ENCODE measurements at regions not wholly inside any gene's neighbourhood (a gene's known extent, or its start where the extent isn't known, plus 50 kb on each side); places are given as distances from the start of the nearest gene placed in this dataset.

GRCh38 chr15:95935852-95936251 lies 394.6 kb upstream of the NR2F2 start:
- Histone ChIP-seq H3F3A (ENCODE audit: low read depth) (no peaks in the 10 kb centered on the region), H3K27me3 (ENCODE audit: insufficient read depth, low read length, poor library complexity, severe bottlenecking) (no peaks in the 10 kb centered on the region), H3K4me1 (ENCODE audit: insufficient read depth, low read length, poor library complexity, severe bottlenecking) (peaks cover 21% of the 10 kb centered on the region), H3K9me3 (ENCODE audit: insufficient read depth, low read depth, low read length) (no peaks in the 10 kb centered on the region), H3K36me3 (ENCODE audit: insufficient read depth, low read length) (no peaks in the 10 kb centered on the region), H2AFZ (ENCODE audit: low read length) (no peak overlapping the region), H3K9ac (ENCODE audit: low read depth, low read length, poor library complexity, severe bottlenecking) (no peak overlapping the region), H3K9me2 (replicated peaks; ENCODE audit: low read depth, low read length) (no peaks in the 10 kb centered on the region), H3K79me2 (ENCODE audit: insufficient read depth, low read length) (no peaks in the 10 kb centered on the region), H3K4me2 (ENCODE audit: low read depth, low read length, poor library complexity, severe bottlenecking) (no peak overlapping the region), H4K20me1 (ENCODE audit: insufficient read depth, low read length, poor library complexity, severe bottlenecking) (no peaks in the 10 kb centered on the region), H3K4me3 (ENCODE audit: low read length, poor library complexity, severe bottlenecking) (no peak overlapping the region)
- no peak for TF ChIP-seq CTCF (conservative IDR thresholded peaks at IDR 0.05; ENCODE audit: low read length)
- TF ChIP-seq EZH2phosphoT487 (IDR thresholded peaks at IDR 0.05; ENCODE audit: borderline replicate concordance) = no peak

- Histone ChIP-seq H3K9me2 (replicated peaks; ENCODE audit: low read depth, low read length) (no peaks in the 10 kb centered on the region), H3K36me3 (ENCODE audit: insufficient read depth, low read length) (no peaks in the 10 kb centered on the region), H3K9me3 (ENCODE audit: insufficient read depth, low read depth, low read length) (peaks cover 4% of the 10 kb centered on the region; the same call in 1 of the 2 replicates), H3K79me2 (ENCODE audit: insufficient read depth, low read length) (no peaks in the 10 kb centered on the region), H3K4me3 (ENCODE audit: low read length, poor library complexity, severe bottlenecking) (no peak overlapping the region), H3K4me2 (ENCODE audit: low read depth, low read length, poor library complexity, severe bottlenecking) (no peak overlapping the region), H3F3A (ENCODE audit: low read depth) (no peaks in the 10 kb centered on the region), H2AFZ (ENCODE audit: low read length) (peak overlapping the region; percentile 67), H3K4me1 (ENCODE audit: insufficient read depth, low read length, poor library complexity, severe bottlenecking) (peaks cover 9% of the 10 kb centered on the region), H3K27me3 (ENCODE audit: insufficient read depth, low read length, poor library complexity, severe bottlenecking) (no peaks in the 10 kb centered on the region), H3K9ac (ENCODE audit: low read depth, low read length, poor library complexity, severe bottlenecking) (no peak overlapping the region), H4K20me1 (ENCODE audit: insufficient read depth, low read length, poor library complexity, severe bottlenecking) (no peaks in the 10 kb centered on the region)
- TF ChIP-seq EZH2phosphoT487 (IDR thresholded peaks at IDR 0.05; ENCODE audit: borderline replicate concordance) (no peak), CTCF (conservative IDR thresholded peaks at IDR 0.05; ENCODE audit: low read length) (no peak)
Observed at GRCh38 chr15:95937128-95937528, 393.4 kb upstream of the NR2F2 start.

- H3K27me3 ChIP-seq (ENCODE audit: insufficient read depth, low read length, poor library complexity, severe bottlenecking) = no peaks in the 10 kb centered on the region
- H4K20me1 ChIP-seq (ENCODE audit: insufficient read depth, low read length, poor library complexity, severe bottlenecking) = no peaks in the 10 kb centered on the region
- no peak overlapping the region for H3K4me2 ChIP-seq (ENCODE audit: low read depth, low read length, poor library complexity, severe bottlenecking)
- H3K4me3 ChIP-seq (ENCODE audit: low read length, poor library complexity, severe bottlenecking) = no peak overlapping the region
- no peaks in the 10 kb centered on the region for H3K9me2 ChIP-seq (replicated peaks; ENCODE audit: low read depth, low read length)
- H3K36me3 ChIP-seq (ENCODE audit: insufficient read depth, low read length) = no peaks in the 10 kb centered on the region
- H3K4me1 ChIP-seq (ENCODE audit: insufficient read depth, low read length, poor library complexity, severe bottlenecking) = peaks cover 18% of the 10 kb centered on the region
- H2AFZ ChIP-seq (ENCODE audit: low read length) = no peak overlapping the region
- H3K79me2 ChIP-seq (ENCODE audit: insufficient read depth, low read length) = no peaks in the 10 kb centered on the region
- peaks cover 5% of the 10 kb centered on the region; the same call in 1 of the 2 replicates for H3K9me3 ChIP-seq (ENCODE audit: insufficient read depth, low read depth, low read length)
- H3F3A ChIP-seq (ENCODE audit: low read depth) = no peaks in the 10 kb centered on the region
- TF ChIP-seq EZH2phosphoT487 (IDR thresholded peaks at IDR 0.05; ENCODE audit: borderline replicate concordance) (no peak), CTCF (conservative IDR thresholded peaks at IDR 0.05; ENCODE audit: low read length) (no peak)
- no peak overlapping the region for H3K9ac ChIP-seq (ENCODE audit: low read depth, low read length, poor library complexity, severe bottlenecking)
Observed at GRCh38 chr15:95940431-95940985, 390.0 kb upstream of the NR2F2 start.
